ENCODE measurements at regions not wholly inside any gene's neighbourhood (a gene's known extent, or its start where the extent isn't known, plus 50 kb on each side); places are given as distances from the start of the nearest gene placed in this dataset.

DNA sequence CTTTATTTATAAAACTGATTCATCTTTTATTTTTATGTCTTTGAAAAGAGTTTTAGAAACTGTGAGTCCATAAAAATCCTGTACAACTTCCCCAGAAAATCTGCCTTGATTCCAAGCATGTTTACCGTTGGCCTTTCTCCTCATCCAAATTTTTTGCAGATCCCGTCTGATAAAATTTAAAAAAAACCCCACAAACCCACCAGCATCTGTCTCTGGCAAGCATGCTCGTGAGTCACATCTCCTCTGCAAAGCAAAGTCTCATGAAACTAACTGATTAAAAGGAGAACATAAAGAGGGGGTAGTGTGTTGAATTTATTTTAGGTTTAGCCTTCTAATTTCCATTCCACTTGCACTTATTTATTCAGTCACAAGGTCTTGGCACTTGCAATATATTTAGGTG is 109.4 kb downstream of the MAT2B start:
- no peak for TF ChIP-seq POLR2A (IDR thresholded peaks at IDR 0.05)
- no peak for TF ChIP-seq CTCF (IDR thresholded peaks at IDR 0.05)

Data from transverse colon (tissue), 3 donors.